Neural cell (in vitro differentiated cells): ENCODE measurements at regions not wholly inside any gene's neighbourhood (a gene's known extent, or its start where the extent isn't known, plus 50 kb on each side); places are given as distances from the start of the nearest gene placed in this dataset.

Source experiments
- H2AFZ ChIP-seq: fragments of 200-600, 300-800 bp; sonication (generic), shearing (Covaris generic); 2 replicates; pipeline ENCODE4 v1.6.0; 2014; ENCODE audit warnings: low read depth, mild to moderate bottlenecking, antibody characterized with exemption, low read length, moderate library complexity
- H3F3A ChIP-seq: fragments of 200-600 bp; shearing (Covaris generic); 2 replicates; pipeline ENCODE4 v1.6.1; 2016; ENCODE audit warnings: mild to moderate bottlenecking, moderate library complexity, mixed read lengths, antibody characterized with exemption, low read length; ENCODE audit not compliant: insufficient read depth, poor library complexity, severe bottlenecking
- H3K27ac ChIP-seq: fragments of 200-600, 300-800 bp; sonication (generic), shearing (Covaris generic); 2 replicates; pipeline ENCODE4 v1.5.1; 2014; ENCODE audit warnings: mild to moderate bottlenecking, low read length, moderate library complexity
- H3K27me3 ChIP-seq: fragments of 300-800, 200-600 bp; sonication (generic), shearing (Covaris generic); 2 replicates; pipeline ENCODE4 v1.6.0; 2014; ENCODE audit warnings: mild to moderate bottlenecking, low read depth, low read length, moderate library complexity; ENCODE audit not compliant: insufficient read depth
- H3K36me3 ChIP-seq: fragments of 300-800, 200-600 bp; sonication (generic), shearing (Covaris generic); 2 replicates; pipeline ENCODE4 v1.5.1; 2014; ENCODE audit warnings: mild to moderate bottlenecking, antibody characterized with exemption, low read length, moderate library complexity; ENCODE audit not compliant: insufficient read depth
- H3K4me2 ChIP-seq: fragments of 300-800, 200-600 bp; sonication (generic), shearing (Covaris generic); 2 replicates; pipeline ENCODE4 v1.6.0; 2014; ENCODE audit warnings: mild to moderate bottlenecking, low read length
- H3K4me3 ChIP-seq: fragments of 300-800, 200-600 bp; sonication (generic), shearing (Covaris generic); 2 replicates; pipeline ENCODE4 v1.5.1; 2014; ENCODE audit warnings: mild to moderate bottlenecking, low read length, moderate library complexity
- H3K79me2 ChIP-seq: fragments of 200-600 bp; shearing (Covaris generic); replicated peaks from 2 replicates; pipeline ENCODE4 v1.6.0; 2014; ENCODE audit warnings: mild to moderate bottlenecking, low read length, moderate library complexity; ENCODE audit not compliant: insufficient read depth
- H3K9ac ChIP-seq: fragments of 300-800, 200-600 bp; sonication (generic), shearing (Covaris generic); 2 replicates; pipeline ENCODE4 v1.6.1; 2016; ENCODE audit warnings: mild to moderate bottlenecking, low read length, mixed read lengths
- H3K9me2 ChIP-seq: fragments of 200-600 bp; shearing (Covaris generic); 2 replicates; pipeline ENCODE4 v1.6.1; 2016; ENCODE audit warnings: mild to moderate bottlenecking, low read length, mixed read lengths; ENCODE audit not compliant: insufficient read depth
- H3K9me3 ChIP-seq: fragments of 200-600, 300-800 bp; sonication (generic), shearing (Covaris generic); 2 replicates; pipeline ENCODE4 v1.6.1; 2016; ENCODE audit warnings: mild to moderate bottlenecking, mixed run types, low read length, moderate library complexity, mixed read lengths
- H4K20me1 ChIP-seq: fragments of 200-600 bp; shearing (Covaris generic); 2 replicates; pipeline ENCODE4 v1.6.1; 2016; ENCODE audit warnings: mild to moderate bottlenecking, mixed run types; ENCODE audit not compliant: insufficient read depth
- CTCF ChIP-seq: fragments of 450-650 bp; IDR thresholded peaks from 2 replicates; pipeline ENCODE4 v1.5.1; 2014; ENCODE audit warnings: antibody characterized with exemption, mild to moderate bottlenecking, moderate library complexity; ENCODE audit not compliant: poor library complexity, severe bottlenecking
- EP300 ChIP-seq: fragments of 450-650 bp; conservative IDR thresholded peaks from 2 replicates; pipeline ENCODE4 v1.6.1; 2014; ENCODE audit warnings: antibody characterized with exemption, mild to moderate bottlenecking, moderate library complexity; ENCODE audit not compliant: poor library complexity, severe bottlenecking
- EZH2 ChIP-seq: fragments of 200-600, 300-800 bp; shearing (Covaris generic), sonication (generic); IDR thresholded peaks from 2 replicates; pipeline ENCODE4 v1.6.1; 2014; ENCODE audit warnings: antibody characterized with exemption, low read length, borderline replicate concordance, mild to moderate bottlenecking; ENCODE audit not compliant: insufficient read depth, poor library complexity, severe bottlenecking
- MXI1 ChIP-seq: fragments of 450-650 bp; conservative IDR thresholded peaks from 2 replicates; pipeline ENCODE4 v1.6.1; 2014; ENCODE audit warnings: antibody characterized with exemption, mild to moderate bottlenecking; ENCODE audit not compliant: poor library complexity, severe bottlenecking
- POLR2AphosphoS5 ChIP-seq: IDR thresholded peaks from 2 replicates; pipeline ENCODE4 v1.6.1; 2012
- RAD21 ChIP-seq: fragments of 450-650 bp; conservative IDR thresholded peaks from 2 replicates; pipeline ENCODE4 v1.6.1; 2014; ENCODE audit warnings: antibody characterized with exemption, mild to moderate bottlenecking, moderate library complexity
- SMC3 ChIP-seq: fragments of 450-650 bp; conservative IDR thresholded peaks from 2 replicates; pipeline ENCODE4 v1.6.1; 2014; ENCODE audit warnings: antibody characterized with exemption, mild to moderate bottlenecking, moderate library complexity; ENCODE audit not compliant: poor library complexity
- TAF1 ChIP-seq: IDR thresholded peaks from 2 replicates; pipeline ENCODE4 v1.6.1; 2012; ENCODE audit warnings: low read depth
- TF ChIP-seq, protein P1 (sequence below): IDR thresholded peaks from 2 replicates; pipeline ENCODE4 v1.6.1; 2012; ENCODE audit warnings: borderline replicate concordance

- Histone ChIP-seq H3K4me2 (no peak overlapping the region), H3F3A (no peaks in the 10 kb centered on the region), H3K36me3 (no peaks in the 10 kb centered on the region), H4K20me1 (no peaks in the 10 kb centered on the region), H3K9me3 (no peaks in the 10 kb centered on the region), H3K9me2 (no peaks in the 10 kb centered on the region), H3K27ac (no peak overlapping the region), H3K79me2 (no peaks in the 10 kb centered on the region), H2AFZ (no peak overlapping the region), H3K4me3 (no peak overlapping the region), H3K9ac (no peak overlapping the region), H3K27me3 (no peaks in the 10 kb centered on the region)
- TF ChIP-seq, protein P1, sequence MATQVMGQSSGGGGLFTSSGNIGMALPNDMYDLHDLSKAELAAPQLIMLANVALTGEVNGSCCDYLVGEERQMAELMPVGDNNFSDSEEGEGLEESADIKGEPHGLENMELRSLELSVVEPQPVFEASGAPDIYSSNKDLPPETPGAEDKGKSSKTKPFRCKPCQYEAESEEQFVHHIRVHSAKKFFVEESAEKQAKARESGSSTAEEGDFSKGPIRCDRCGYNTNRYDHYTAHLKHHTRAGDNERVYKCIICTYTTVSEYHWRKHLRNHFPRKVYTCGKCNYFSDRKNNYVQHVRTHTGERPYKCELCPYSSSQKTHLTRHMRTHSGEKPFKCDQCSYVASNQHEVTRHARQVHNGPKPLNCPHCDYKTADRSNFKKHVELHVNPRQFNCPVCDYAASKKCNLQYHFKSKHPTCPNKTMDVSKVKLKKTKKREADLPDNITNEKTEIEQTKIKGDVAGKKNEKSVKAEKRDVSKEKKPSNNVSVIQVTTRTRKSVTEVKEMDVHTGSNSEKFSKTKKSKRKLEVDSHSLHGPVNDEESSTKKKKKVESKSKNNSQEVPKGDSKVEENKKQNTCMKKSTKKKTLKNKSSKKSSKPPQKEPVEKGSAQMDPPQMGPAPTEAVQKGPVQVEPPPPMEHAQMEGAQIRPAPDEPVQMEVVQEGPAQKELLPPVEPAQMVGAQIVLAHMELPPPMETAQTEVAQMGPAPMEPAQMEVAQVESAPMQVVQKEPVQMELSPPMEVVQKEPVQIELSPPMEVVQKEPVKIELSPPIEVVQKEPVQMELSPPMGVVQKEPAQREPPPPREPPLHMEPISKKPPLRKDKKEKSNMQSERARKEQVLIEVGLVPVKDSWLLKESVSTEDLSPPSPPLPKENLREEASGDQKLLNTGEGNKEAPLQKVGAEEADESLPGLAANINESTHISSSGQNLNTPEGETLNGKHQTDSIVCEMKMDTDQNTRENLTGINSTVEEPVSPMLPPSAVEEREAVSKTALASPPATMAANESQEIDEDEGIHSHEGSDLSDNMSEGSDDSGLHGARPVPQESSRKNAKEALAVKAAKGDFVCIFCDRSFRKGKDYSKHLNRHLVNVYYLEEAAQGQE: no peak
- TF ChIP-seq TAF1 (no peak), EP300 (no peak), RAD21 (no peak), EZH2 (no peak), MXI1 (no peak), SMC3 (no peak), CTCF (no peak), POLR2AphosphoS5 (no peak)
Observed at GRCh38 chr5:155068616-155069100, 55.1 kb downstream of the KIF4B start.

GRCh38 chr5:155069961-155070360 lies 56.4 kb downstream of the KIF4B start:
- no peaks in the 10 kb centered on the region for H3K36me3 ChIP-seq
- no peaks in the 10 kb centered on the region for H3K9me3 ChIP-seq
- no peak overlapping the region for H2AFZ ChIP-seq
- no peak overlapping the region for H3K27ac ChIP-seq
- no peak overlapping the region for H3K4me3 ChIP-seq
- H3K27me3 ChIP-seq: no peaks in the 10 kb centered on the region
- no peak overlapping the region for H3K9ac ChIP-seq
- TF ChIP-seq EZH2: no peak
- TF ChIP-seq TAF1: no peak
- no peak for TF ChIP-seq RAD21
- no peak for TF ChIP-seq CTCF
- TF ChIP-seq, protein P1: no peak
- TF ChIP-seq MXI1: no peak
- no peak for TF ChIP-seq EP300
- no peak for TF ChIP-seq SMC3
- no peak for TF ChIP-seq POLR2AphosphoS5
- no peaks in the 10 kb centered on the region for H3K79me2 ChIP-seq
- H4K20me1 ChIP-seq: no peaks in the 10 kb centered on the region
- no peaks in the 10 kb centered on the region for H3K9me2 ChIP-seq
- no peaks in the 10 kb centered on the region for H3F3A ChIP-seq
- no peak overlapping the region for H3K4me2 ChIP-seq
